Panc1 (cell line): ENCODE measurements at regions not wholly inside any gene's neighbourhood (a gene's known extent, or its start where the extent isn't known, plus 50 kb on each side); places are given as distances from the start of the nearest gene placed in this dataset.

Experiments used
- SIN3A ChIP-seq: IDR thresholded peaks from 2 replicates; pipeline ENCODE4 v1.6.1; 2012; ENCODE audit warnings: low read depth, mild to moderate bottlenecking, low read length, moderate library complexity, borderline replicate concordance; ENCODE audit not compliant: insufficient read depth
- TF ChIP-seq, protein P1 (sequence below): fragments of 450-650 bp; IDR thresholded peaks from 2 replicates; pipeline ENCODE4 v1.5.1; 2017; ENCODE audit warnings: mild to moderate bottlenecking
- TF ChIP-seq, protein P2 (sequence below), 2 experiments: IDR thresholded peaks; 2 replicates each; pipeline ENCODE4 v1.6.1; 2011 to 2012; ENCODE audit warnings: low read depth in 2 of 2, control low read depth in 1 of 2, low read length in 1 of 2, mild to moderate bottlenecking in 1 of 2, moderate library complexity in 1 of 2; ENCODE audit not compliant: insufficient read depth in 1 of 2

DNA sequence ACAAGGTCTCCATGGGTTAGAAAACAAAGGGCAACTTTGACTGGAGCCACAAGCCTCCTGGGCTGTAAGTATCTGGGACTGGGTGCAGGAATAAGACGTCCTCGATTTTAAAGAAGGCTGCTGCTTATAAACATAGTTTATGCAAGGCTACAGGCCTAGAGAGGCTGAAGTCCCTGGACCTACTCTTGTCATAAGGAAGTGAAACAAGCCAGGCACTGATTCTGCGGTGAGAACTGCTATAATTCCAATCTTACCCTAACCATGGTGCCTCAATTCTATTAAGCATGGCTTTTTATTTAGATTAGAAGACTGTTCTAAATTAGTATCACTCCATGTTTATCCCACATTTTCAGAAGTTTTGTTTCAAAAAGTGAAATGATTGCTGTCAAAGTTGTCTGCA is 777.6 kb downstream of the PLOD2 start:
- TF ChIP-seq, protein P1, sequence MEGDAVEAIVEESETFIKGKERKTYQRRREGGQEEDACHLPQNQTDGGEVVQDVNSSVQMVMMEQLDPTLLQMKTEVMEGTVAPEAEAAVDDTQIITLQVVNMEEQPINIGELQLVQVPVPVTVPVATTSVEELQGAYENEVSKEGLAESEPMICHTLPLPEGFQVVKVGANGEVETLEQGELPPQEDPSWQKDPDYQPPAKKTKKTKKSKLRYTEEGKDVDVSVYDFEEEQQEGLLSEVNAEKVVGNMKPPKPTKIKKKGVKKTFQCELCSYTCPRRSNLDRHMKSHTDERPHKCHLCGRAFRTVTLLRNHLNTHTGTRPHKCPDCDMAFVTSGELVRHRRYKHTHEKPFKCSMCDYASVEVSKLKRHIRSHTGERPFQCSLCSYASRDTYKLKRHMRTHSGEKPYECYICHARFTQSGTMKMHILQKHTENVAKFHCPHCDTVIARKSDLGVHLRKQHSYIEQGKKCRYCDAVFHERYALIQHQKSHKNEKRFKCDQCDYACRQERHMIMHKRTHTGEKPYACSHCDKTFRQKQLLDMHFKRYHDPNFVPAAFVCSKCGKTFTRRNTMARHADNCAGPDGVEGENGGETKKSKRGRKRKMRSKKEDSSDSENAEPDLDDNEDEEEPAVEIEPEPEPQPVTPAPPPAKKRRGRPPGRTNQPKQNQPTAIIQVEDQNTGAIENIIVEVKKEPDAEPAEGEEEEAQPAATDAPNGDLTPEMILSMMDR: no peak
- TF ChIP-seq, protein P2, sequence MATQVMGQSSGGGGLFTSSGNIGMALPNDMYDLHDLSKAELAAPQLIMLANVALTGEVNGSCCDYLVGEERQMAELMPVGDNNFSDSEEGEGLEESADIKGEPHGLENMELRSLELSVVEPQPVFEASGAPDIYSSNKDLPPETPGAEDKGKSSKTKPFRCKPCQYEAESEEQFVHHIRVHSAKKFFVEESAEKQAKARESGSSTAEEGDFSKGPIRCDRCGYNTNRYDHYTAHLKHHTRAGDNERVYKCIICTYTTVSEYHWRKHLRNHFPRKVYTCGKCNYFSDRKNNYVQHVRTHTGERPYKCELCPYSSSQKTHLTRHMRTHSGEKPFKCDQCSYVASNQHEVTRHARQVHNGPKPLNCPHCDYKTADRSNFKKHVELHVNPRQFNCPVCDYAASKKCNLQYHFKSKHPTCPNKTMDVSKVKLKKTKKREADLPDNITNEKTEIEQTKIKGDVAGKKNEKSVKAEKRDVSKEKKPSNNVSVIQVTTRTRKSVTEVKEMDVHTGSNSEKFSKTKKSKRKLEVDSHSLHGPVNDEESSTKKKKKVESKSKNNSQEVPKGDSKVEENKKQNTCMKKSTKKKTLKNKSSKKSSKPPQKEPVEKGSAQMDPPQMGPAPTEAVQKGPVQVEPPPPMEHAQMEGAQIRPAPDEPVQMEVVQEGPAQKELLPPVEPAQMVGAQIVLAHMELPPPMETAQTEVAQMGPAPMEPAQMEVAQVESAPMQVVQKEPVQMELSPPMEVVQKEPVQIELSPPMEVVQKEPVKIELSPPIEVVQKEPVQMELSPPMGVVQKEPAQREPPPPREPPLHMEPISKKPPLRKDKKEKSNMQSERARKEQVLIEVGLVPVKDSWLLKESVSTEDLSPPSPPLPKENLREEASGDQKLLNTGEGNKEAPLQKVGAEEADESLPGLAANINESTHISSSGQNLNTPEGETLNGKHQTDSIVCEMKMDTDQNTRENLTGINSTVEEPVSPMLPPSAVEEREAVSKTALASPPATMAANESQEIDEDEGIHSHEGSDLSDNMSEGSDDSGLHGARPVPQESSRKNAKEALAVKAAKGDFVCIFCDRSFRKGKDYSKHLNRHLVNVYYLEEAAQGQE (IDR thresholded peaks at IDR 0.05; ENCODE audit: insufficient read depth in 1 of 2, low read depth in 2 of 2, low read length in 1 of 2): no peak
- no peak for TF ChIP-seq SIN3A
